Medulla oblongata (tissue), 1 donor: ENCODE measurements at regions not wholly inside any gene's neighbourhood (a gene's known extent, or its start where the extent isn't known, plus 50 kb on each side); places are given as distances from the start of the nearest gene placed in this dataset.

Experiments
- DNase-seq: peaks from one replicate; pipeline ENCODE4 v3.0.0-alpha.2; 2015; ENCODE audit errors: extremely low spot score

GRCh38 chr4:31272331-31273061 is 552.3 kb downstream of the PCDH7 start:
- no peak for DNase-seq

GRCh38 chr4:31275906-31276305 is 555.7 kb downstream of the PCDH7 start:
- no peak for DNase-seq

- DNase-seq = no peak
These were observed 563.5 kb downstream of the PCDH7 start for GRCh38 chr4:31283679-31284078.

- DNase-seq = no peak
These were observed 570.7 kb downstream of the PCDH7 start for GRCh38 chr4:31290836-31291235.

- no peak for DNase-seq
These were observed 571.1 kb downstream of the PCDH7 start for GRCh38 chr4:31291238-31291637.

- no peak for DNase-seq
These were observed 574.7 kb downstream of the PCDH7 start for GRCh38 chr4:31294655-31295480.

GRCh38 chr4:31298737-31299136 is 578.6 kb downstream of the PCDH7 start:
- no peak for DNase-seq

GRCh38 chr4:31307029-31307428 is 586.9 kb downstream of the PCDH7 start:
- DNase-seq = peak; percentile 59

- DNase-seq = no peak
These were observed 604.6 kb downstream of the PCDH7 start for GRCh38 chr4:31324814-31325213.

- no peak for DNase-seq
These were observed 605.1 kb downstream of the PCDH7 start for GRCh38 chr4:31325300-31325699.

- no peak for DNase-seq
These were observed 606.9 kb downstream of the PCDH7 start for GRCh38 chr4:31327031-31327430.

GRCh38 chr4:31328932-31329331 is 608.8 kb downstream of the PCDH7 start:
- DNase-seq = peak; percentile 15

GRCh38 chr4:31334086-31334910 is 614.1 kb downstream of the PCDH7 start:
- no peak for DNase-seq

- DNase-seq = no peak
These were observed 617.8 kb downstream of the PCDH7 start for GRCh38 chr4:31338000-31338399.

GRCh38 chr4:31341601-31342359 is 621.6 kb downstream of the PCDH7 start:
- peak; percentile 4 for DNase-seq

- no peak for DNase-seq
These were observed 622.9 kb downstream of the PCDH7 start for GRCh38 chr4:31343061-31343460.

- DNase-seq = no peak
These were observed 629.7 kb downstream of the PCDH7 start for GRCh38 chr4:31349907-31350306.

GRCh38 chr4:31351695-31352094 is 631.5 kb downstream of the PCDH7 start:
- DNase-seq = no peak

- DNase-seq = no peak
These were observed 636.7 kb downstream of the PCDH7 start for GRCh38 chr4:31356839-31357238.

GRCh38 chr4:31360786-31361185 is 640.6 kb downstream of the PCDH7 start:
- no peak for DNase-seq

GRCh38 chr4:31362756-31363155 is 642.6 kb downstream of the PCDH7 start:
- no peak for DNase-seq
